Keratinocyte (primary cell): ENCODE measurements at regions not wholly inside any gene's neighbourhood (a gene's known extent, or its start where the extent isn't known, plus 50 kb on each side); places are given as distances from the start of the nearest gene placed in this dataset.

Experiments
- CTCF ChIP-seq, 3 experiments: IDR thresholded peaks in 1 of 3; conservative IDR thresholded peaks in 1 of 3; optimal IDR thresholded peaks in 1 of 3; 2 replicates in 2 of 3; 3 replicates in 1 of 3; pipeline versions ENCODE3 to v1.5.1; 2011; ENCODE audit warnings: low read length in 3 of 3, mild to moderate bottlenecking in 3 of 3, moderate library complexity in 2 of 3, control low read depth in 1 of 3, inconsistent platforms in 1 of 3; ENCODE audit not compliant: insufficient read depth in 2 of 3; ENCODE audit errors: extremely low read depth in 1 of 3
- EZH2 ChIP-seq: IDR thresholded peaks from one replicate; pipeline ENCODE4 v1.6.1; 2012; ENCODE audit warnings: inconsistent platforms, mild to moderate bottlenecking, low read length, moderate library complexity

GRCh38 chr1:67947114-67947513, 103.3 kb downstream of the DIRAS3 start:
- no peak for TF ChIP-seq CTCF (optimal IDR thresholded peaks at IDR 0.05 in 1 of 3, IDR thresholded peaks at IDR 0.05 in 1 of 3, conservative IDR thresholded peaks at IDR 0.05 in 1 of 3; ENCODE audit: extremely low read depth in 1 of 3, insufficient read depth in 2 of 3, low read length in 3 of 3)
- TF ChIP-seq EZH2 = no peak
